ENCODE measurements at regions not wholly inside any gene's neighbourhood (a gene's known extent, or its start where the extent isn't known, plus 50 kb on each side); places are given as distances from the start of the nearest gene placed in this dataset.

- TF ChIP-seq CEBPB (IDR thresholded peaks at IDR 0.05): no peak
- TF ChIP-seq REST (IDR thresholded peaks at IDR 0.05): no peak
- no peak for TF ChIP-seq MYC (IDR thresholded peaks at IDR 0.05; ENCODE audit: borderline replicate concordance, low read length)
- TF ChIP-seq, protein P1, sequence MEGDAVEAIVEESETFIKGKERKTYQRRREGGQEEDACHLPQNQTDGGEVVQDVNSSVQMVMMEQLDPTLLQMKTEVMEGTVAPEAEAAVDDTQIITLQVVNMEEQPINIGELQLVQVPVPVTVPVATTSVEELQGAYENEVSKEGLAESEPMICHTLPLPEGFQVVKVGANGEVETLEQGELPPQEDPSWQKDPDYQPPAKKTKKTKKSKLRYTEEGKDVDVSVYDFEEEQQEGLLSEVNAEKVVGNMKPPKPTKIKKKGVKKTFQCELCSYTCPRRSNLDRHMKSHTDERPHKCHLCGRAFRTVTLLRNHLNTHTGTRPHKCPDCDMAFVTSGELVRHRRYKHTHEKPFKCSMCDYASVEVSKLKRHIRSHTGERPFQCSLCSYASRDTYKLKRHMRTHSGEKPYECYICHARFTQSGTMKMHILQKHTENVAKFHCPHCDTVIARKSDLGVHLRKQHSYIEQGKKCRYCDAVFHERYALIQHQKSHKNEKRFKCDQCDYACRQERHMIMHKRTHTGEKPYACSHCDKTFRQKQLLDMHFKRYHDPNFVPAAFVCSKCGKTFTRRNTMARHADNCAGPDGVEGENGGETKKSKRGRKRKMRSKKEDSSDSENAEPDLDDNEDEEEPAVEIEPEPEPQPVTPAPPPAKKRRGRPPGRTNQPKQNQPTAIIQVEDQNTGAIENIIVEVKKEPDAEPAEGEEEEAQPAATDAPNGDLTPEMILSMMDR (IDR thresholded peaks at IDR 0.05): no peak
- TF ChIP-seq JUN (IDR thresholded peaks at IDR 0.05): no peak
- no peak for TF ChIP-seq BHLHE40 (IDR thresholded peaks at IDR 0.05; ENCODE audit: low read depth, low read length)
- TF ChIP-seq ZNF302 (CRISPR knock-in tag; IDR thresholded peaks at IDR 0.05): no peak
- no peak for TF ChIP-seq NR3C1 (IDR thresholded peaks at IDR 0.05)
- no peak for TF ChIP-seq MAX (IDR thresholded peaks at IDR 0.05)
- TF ChIP-seq HOXA7 (CRISPR knock-in tag; IDR thresholded peaks at IDR 0.05): no peak
- TF ChIP-seq EHMT2 (IDR thresholded peaks at IDR 0.05; ENCODE audit: low read depth): no peak
- TF ChIP-seq POLR2A (IDR thresholded peaks at IDR 0.05; ENCODE audit: low read length): no peak
These were observed 585.3 kb downstream of the GOLGA6L6 start for GRCh38 chr15:19956124-19956796.

Measured in A549 (cell line).